HUES6 (cell line): ENCODE measurements at regions not wholly inside any gene's neighbourhood (a gene's known extent, or its start where the extent isn't known, plus 50 kb on each side); places are given as distances from the start of the nearest gene placed in this dataset.

Experiments used
- H3K27ac ChIP-seq: 2 replicates; pipeline ENCODE4 v1.7.0; 2013; ENCODE audit warnings: low read depth, mild to moderate bottlenecking, low read length, inconsistent platforms
- H3K27me3 ChIP-seq: 2 replicates; pipeline ENCODE4 v1.6.1; 2013; ENCODE audit warnings: low read length; ENCODE audit not compliant: control insufficient read depth, insufficient read depth
- H3K36me3 ChIP-seq: 2 replicates; pipeline ENCODE4 v1.6.1; 2013; ENCODE audit warnings: low read length; ENCODE audit not compliant: control insufficient read depth, insufficient read depth
- H3K4me1 ChIP-seq: 2 replicates; pipeline ENCODE4 v1.6.1; 2013; ENCODE audit warnings: low read length; ENCODE audit not compliant: control insufficient read depth, insufficient read depth
- H3K4me3 ChIP-seq: 2 replicates; pipeline ENCODE4 v1.5.1; 2013; ENCODE audit warnings: low read depth, low read length
- H3K9ac ChIP-seq: one replicate; pipeline ENCODE4 v1.6.1; 2013; ENCODE audit warnings: mild to moderate bottlenecking, low read length
- H3K9me3 ChIP-seq: 2 replicates; pipeline ENCODE4 v1.6.1; 2013; ENCODE audit warnings: low read depth, low read length; ENCODE audit not compliant: control insufficient read depth, insufficient read depth

DNA sequence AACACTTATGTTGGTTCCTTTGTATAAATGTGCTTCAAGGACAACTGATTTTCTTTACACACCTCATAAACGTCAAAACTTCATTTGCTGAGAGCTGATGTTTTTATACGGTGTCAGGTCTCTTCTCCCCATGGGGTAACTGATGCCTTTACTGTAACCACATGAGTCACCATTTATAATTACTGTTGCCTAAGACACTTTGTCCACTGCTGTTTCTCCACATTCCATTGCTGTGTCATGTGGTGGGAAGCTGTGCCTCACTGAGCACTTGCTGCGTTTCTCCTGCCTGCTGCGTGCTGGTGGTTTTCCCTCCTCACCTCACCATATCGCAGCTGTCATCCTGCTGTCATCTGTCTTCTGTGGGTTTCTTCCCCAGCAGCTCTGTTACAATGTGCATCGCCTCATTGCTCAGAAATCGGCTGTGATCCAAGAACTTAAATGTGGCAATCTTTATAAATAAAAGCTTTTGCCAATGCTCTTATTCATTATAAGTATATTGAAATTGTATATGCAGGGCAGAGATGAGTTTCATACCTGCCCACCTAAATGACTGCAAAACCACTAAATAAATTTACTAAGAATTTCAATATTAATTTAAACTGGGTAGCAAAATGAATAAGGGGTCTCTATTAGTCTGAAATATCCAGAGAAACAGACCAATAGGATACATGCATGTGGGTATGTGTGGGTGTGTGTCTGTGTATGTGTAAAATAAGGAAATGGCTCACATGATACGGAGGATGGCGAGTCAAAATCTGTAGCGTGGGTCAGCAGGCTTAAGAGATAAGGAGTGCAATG lies 547.0 kb upstream of the SLITRK5 start:
- Histone ChIP-seq H3K4me1 (peaks cover 11% of the 10 kb centered on the region; the same call in 1 of the 2 replicates), H3K9me3 (no peaks in the 10 kb centered on the region; the same call in 1 of the 2 replicates), H3K27me3 (no peaks in the 10 kb centered on the region), H3K9ac (no peak overlapping the region), H3K4me3 (no peak overlapping the region), H3K36me3 (no peaks in the 10 kb centered on the region), H3K27ac (no peak overlapping the region)

GRCh38 chr13:87124785-87125074 lies 546.4 kb upstream of the SLITRK5 start:
- H3K4me3 ChIP-seq = no peak overlapping the region
- peaks cover 11% of the 10 kb centered on the region; the same call in 1 of the 2 replicates for H3K4me1 ChIP-seq
- H3K9ac ChIP-seq = no peak overlapping the region
- no peaks in the 10 kb centered on the region for H3K36me3 ChIP-seq
- H3K27ac ChIP-seq = no peak overlapping the region
- no peaks in the 10 kb centered on the region; the same call in 1 of the 2 replicates for H3K9me3 ChIP-seq
- H3K27me3 ChIP-seq = no peaks in the 10 kb centered on the region

- peaks cover 11% of the 10 kb centered on the region; the same call in 1 of the 2 replicates for H3K4me1 ChIP-seq
- H3K36me3 ChIP-seq = no peaks in the 10 kb centered on the region
- H3K9ac ChIP-seq = no peak overlapping the region
- no peak overlapping the region for H3K27ac ChIP-seq
- no peaks in the 10 kb centered on the region for H3K27me3 ChIP-seq
- no peaks in the 10 kb centered on the region; the same call in 1 of the 2 replicates for H3K9me3 ChIP-seq
- H3K4me3 ChIP-seq = no peak overlapping the region
Observed at GRCh38 chr13:87128036-87128435, 543.1 kb upstream of the SLITRK5 start.

- Histone ChIP-seq H3K27ac (no peak overlapping the region), H3K4me3 (no peak overlapping the region), H3K9me3 (no peaks in the 10 kb centered on the region; the same call in 1 of the 2 replicates), H3K9ac (no peak overlapping the region), H3K27me3 (no peaks in the 10 kb centered on the region), H3K36me3 (no peaks in the 10 kb centered on the region), H3K4me1 (peaks cover 11% of the 10 kb centered on the region; the same call in 1 of the 2 replicates)
Observed at GRCh38 chr13:87128491-87128890, 542.7 kb upstream of the SLITRK5 start.

- H3K9ac ChIP-seq = no peak overlapping the region
- H3K27me3 ChIP-seq = no peaks in the 10 kb centered on the region
- H3K36me3 ChIP-seq = no peaks in the 10 kb centered on the region
- H3K9me3 ChIP-seq = no peaks in the 10 kb centered on the region; the same call in 1 of the 2 replicates
- H3K27ac ChIP-seq = no peak overlapping the region
- H3K4me1 ChIP-seq = peaks cover 6% of the 10 kb centered on the region; the same call in 1 of the 2 replicates
- no peak overlapping the region for H3K4me3 ChIP-seq
Observed at GRCh38 chr13:87129602-87130300, 541.4 kb upstream of the SLITRK5 start.

- no peak overlapping the region for H3K9ac ChIP-seq
- H3K27ac ChIP-seq = no peak overlapping the region
- H3K36me3 ChIP-seq = no peaks in the 10 kb centered on the region
- peaks cover 6% of the 10 kb centered on the region; the same call in 1 of the 2 replicates for H3K4me1 ChIP-seq
- no peaks in the 10 kb centered on the region for H3K27me3 ChIP-seq
- no peak overlapping the region for H3K4me3 ChIP-seq
- H3K9me3 ChIP-seq = no peaks in the 10 kb centered on the region; the same call in 1 of the 2 replicates
Observed at GRCh38 chr13:87130423-87130822, 540.7 kb upstream of the SLITRK5 start.

DNA sequence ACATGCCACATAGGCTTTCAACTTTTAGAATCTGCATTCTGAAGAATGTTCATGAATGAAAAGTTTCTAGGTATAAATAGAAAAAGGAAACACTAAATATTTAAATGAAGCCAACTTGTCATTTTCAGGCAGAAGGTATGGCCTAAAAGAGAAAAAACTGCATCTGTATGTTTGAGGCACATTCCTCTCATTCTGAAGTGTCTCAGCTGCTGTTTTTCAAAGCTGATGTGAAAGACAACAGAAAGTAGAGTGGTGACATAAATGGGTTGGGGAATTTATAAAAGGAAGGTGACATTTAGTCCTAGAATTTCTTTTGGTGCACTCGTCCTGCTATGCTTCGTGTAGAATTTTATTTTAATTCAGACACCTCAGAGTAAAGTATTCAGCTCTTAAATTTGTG lies 539.6 kb upstream of the SLITRK5 start:
- Histone ChIP-seq H3K27me3 (no peaks in the 10 kb centered on the region), H3K9ac (no peak overlapping the region), H3K27ac (no peak overlapping the region), H3K9me3 (no peaks in the 10 kb centered on the region), H3K4me3 (no peak overlapping the region), H3K4me1 (peaks cover 6% of the 10 kb centered on the region; the same call in 1 of the 2 replicates), H3K36me3 (no peaks in the 10 kb centered on the region)

DNA sequence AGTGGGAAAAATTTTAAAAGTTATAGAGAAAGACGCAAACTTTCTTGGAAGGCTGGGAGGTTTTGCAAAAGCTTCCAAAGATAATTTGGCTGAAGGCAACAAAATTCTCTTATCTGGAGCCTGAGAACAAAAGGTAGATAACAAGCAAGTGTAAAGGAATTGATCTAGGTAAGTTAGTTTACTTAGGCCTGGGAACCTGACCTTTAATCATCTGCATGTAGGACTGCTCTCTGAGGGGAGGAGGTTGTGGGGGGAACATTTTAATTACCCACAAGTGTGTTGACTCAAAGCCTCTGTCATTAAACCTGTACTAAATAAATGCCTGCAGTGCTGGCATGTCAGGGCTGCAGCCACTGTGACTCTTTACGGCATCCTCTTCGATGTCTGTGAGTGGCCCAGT lies 532.3 kb upstream of the SLITRK5 start:
- H3K36me3 ChIP-seq = no peaks in the 10 kb centered on the region
- H3K9me3 ChIP-seq = no peaks in the 10 kb centered on the region
- H3K4me3 ChIP-seq = no peak overlapping the region
- H3K27ac ChIP-seq = no peak overlapping the region
- no peaks in the 10 kb centered on the region for H3K27me3 ChIP-seq
- H3K4me1 ChIP-seq = peaks cover 9% of the 10 kb centered on the region; the same call in 1 of the 2 replicates
- H3K9ac ChIP-seq = no peak overlapping the region

DNA sequence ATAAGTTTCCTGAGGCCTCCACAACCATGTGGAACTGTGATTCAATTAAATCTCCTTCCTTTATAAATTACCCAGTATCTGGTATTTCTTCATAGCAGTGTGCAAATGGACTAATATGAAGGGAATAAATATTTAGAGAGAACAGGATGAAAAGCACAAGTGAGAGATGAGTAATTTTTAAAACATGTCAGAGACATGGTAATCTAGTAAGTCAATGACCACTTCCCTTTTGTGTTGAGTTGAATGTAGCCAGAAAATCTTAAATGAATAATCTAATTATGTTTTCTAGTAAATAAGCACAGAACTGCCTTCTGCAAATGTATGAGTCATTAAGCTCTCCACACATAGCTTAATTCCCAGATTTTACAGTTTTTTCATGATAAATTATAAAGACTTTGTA lies 524.1 kb upstream of the SLITRK5 start:
- Histone ChIP-seq H3K9ac (no peak overlapping the region), H3K36me3 (no peaks in the 10 kb centered on the region), H3K27ac (no peak overlapping the region), H3K4me1 (no peaks in the 10 kb centered on the region), H3K9me3 (peaks cover 7% of the 10 kb centered on the region), H3K27me3 (no peaks in the 10 kb centered on the region), H3K4me3 (no peak overlapping the region)

GRCh38 chr13:87153371-87153770 lies 517.8 kb upstream of the SLITRK5 start:
- H3K36me3 ChIP-seq = no peaks in the 10 kb centered on the region
- no peaks in the 10 kb centered on the region for H3K4me1 ChIP-seq
- no peak overlapping the region for H3K4me3 ChIP-seq
- H3K9ac ChIP-seq = no peak overlapping the region
- H3K27ac ChIP-seq = no peak overlapping the region
- H3K9me3 ChIP-seq = peaks cover 13% of the 10 kb centered on the region
- H3K27me3 ChIP-seq = no peaks in the 10 kb centered on the region

GRCh38 chr13:87166348-87166747 lies 504.8 kb upstream of the SLITRK5 start:
- Histone ChIP-seq H3K4me1 (no peaks in the 10 kb centered on the region), H3K9ac (no peak overlapping the region)

More at GRCh38 chr13:87166348-87166747, 504.8 kb upstream of the SLITRK5 start:
- Histone ChIP-seq H3K36me3 (no peaks in the 10 kb centered on the region), H3K27ac (no peak overlapping the region), H3K4me3 (no peak overlapping the region), H3K9me3 (peaks cover 3% of the 10 kb centered on the region; the same call in 1 of the 2 replicates), H3K27me3 (no peaks in the 10 kb centered on the region)
